ENCODE measurements at regions not wholly inside any gene's neighbourhood (a gene's known extent, or its start where the extent isn't known, plus 50 kb on each side); places are given as distances from the start of the nearest gene placed in this dataset.

- DNase-seq (ENCODE audit: low read depth, low spot score), result no peak
- no peak overlapping the region for H3K4me2 ChIP-seq (ENCODE audit: insufficient read depth, low read length)
- no peaks in the 10 kb centered on the region for H3K9me1 ChIP-seq (replicated peaks; ENCODE audit: control insufficient read depth, extremely low read depth, insufficient read depth, low read length)
- no peaks in the 10 kb centered on the region for H3K79me2 ChIP-seq (ENCODE audit: control insufficient read depth, insufficient read depth, low read length)
- H2AFZ ChIP-seq (ENCODE audit: low read depth, low read length), result no peak overlapping the region
- H3K27me3 ChIP-seq (ENCODE audit: control insufficient read depth in 2 of 2, insufficient read depth in 2 of 2, low read length in 2 of 2), result no peaks in the 10 kb centered on the region
- BruUV-seq (replicated peaks), result no TSS peak
- peaks cover 11% of the 10 kb centered on the region for H3K4me1 ChIP-seq (ENCODE audit: control insufficient read depth, extremely low read depth, insufficient read depth, low read length)
- intact Hi-C loops (cut with micrococcal nuclease), result loop anchor here (10.0 kb wide), 1 partner anchor 1117 kb away; no protein-coding TSS in a partner anchor
- no peak overlapping the region for H3K4me3 ChIP-seq (replicated peaks in 1 of 3; ENCODE audit: insufficient read depth in 1 of 3, low read depth in 1 of 3, low read length in 3 of 3)
- TF ChIP-seq FOS (IDR thresholded peaks at IDR 0.05; ENCODE audit: borderline replicate concordance, insufficient read depth, low read length) (no peak), CTCF (IDR thresholded peaks at IDR 0.05; ENCODE audit: extremely low read depth in 1 of 2, insufficient read depth in 1 of 2, low read depth in 1 of 2, low read length in 2 of 2) (no peak), MYC (IDR thresholded peaks at IDR 0.05; ENCODE audit: low read depth, low read length) (no peak), POLR2A (IDR thresholded peaks at IDR 0.05; ENCODE audit: low read depth, low read length) (no peak), JUN (IDR thresholded peaks at IDR 0.05; ENCODE audit: borderline replicate concordance, insufficient read depth, insufficient read length, low read depth) (no peak), GATA2 (IDR thresholded peaks at IDR 0.05; ENCODE audit: insufficient read depth, insufficient read length, low read depth, low read length) (no peak), EZH2 (IDR thresholded peaks at IDR 0.05; ENCODE audit: borderline replicate concordance, low read depth, low read length, severe bottlenecking) (no peak), POLR2AphosphoS5 (IDR thresholded peaks at IDR 0.05; ENCODE audit: insufficient read depth, low read depth, low read length) (no peak)
- TF ChIP-seq, protein P1, sequence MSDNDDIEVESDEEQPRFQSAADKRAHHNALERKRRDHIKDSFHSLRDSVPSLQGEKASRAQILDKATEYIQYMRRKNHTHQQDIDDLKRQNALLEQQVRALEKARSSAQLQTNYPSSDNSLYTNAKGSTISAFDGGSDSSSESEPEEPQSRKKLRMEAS (IDR thresholded peaks at IDR 0.05; ENCODE audit: insufficient read depth, insufficient read length), result no peak
- H3K36me3 ChIP-seq (ENCODE audit: control insufficient read depth in 2 of 2, extremely low read depth in 1 of 2, insufficient read depth in 2 of 2, low read length in 2 of 2), result no peaks in the 10 kb centered on the region
- no peaks in the 10 kb centered on the region for H4K20me1 ChIP-seq (replicated peaks; ENCODE audit: control insufficient read depth, extremely low read depth, insufficient read depth, low read length)
- dilution Hi-C loops (cut with MboI; ENCODE audit: extremely low pct_ligation_motif_present, low sequenced_read_pairs), result no loop called here
- POLR2A ChIA-PET, result no interaction called here
- no peak for FAIRE-seq
- no peak overlapping the region for H3K27ac ChIP-seq (ENCODE audit: insufficient read depth, low read depth, low read length)
- no peaks in the 10 kb centered on the region for H3K9me3 ChIP-seq (replicated peaks; ENCODE audit: control insufficient read depth, insufficient read depth, low read length)
- CTCF ChIA-PET, result interaction anchor here (0.9 to 1.5 kb wide), 3 partner anchors 40 to 537 kb away, joined by 3 to 7 read pairs (median 3); no protein-coding TSS in a partner anchor
- no peak overlapping the region for H3K9ac ChIP-seq (replicated peaks; ENCODE audit: extremely low read depth, insufficient read depth, low read length)
Measured at GRCh38 chr10:3237530-3237929, 64.9 kb upstream of the PITRM1 start.
